ENCODE measurements at regions not wholly inside any gene's neighbourhood (a gene's known extent, or its start where the extent isn't known, plus 50 kb on each side); places are given as distances from the start of the nearest gene placed in this dataset.

DNA sequence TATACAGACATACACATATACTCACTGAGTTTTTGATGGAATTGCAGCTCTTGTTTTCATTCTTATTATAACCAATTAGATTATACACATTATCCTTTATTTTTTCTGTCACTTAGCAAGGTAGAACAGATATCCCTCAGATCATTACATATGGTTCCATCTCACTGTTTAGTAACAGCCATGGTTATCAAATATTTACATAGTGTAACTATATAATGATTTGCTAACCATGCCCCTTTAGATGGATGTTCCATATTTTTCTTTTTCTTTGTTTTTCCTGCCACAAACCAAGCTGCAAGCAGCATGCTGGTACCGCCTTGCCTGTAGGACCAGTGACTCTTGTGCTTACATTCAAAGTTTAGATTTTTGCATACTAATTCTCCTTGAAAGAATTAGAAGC, 163.4 kb upstream of the NFE2L3 start:
- whole genome bisulfite sequencing, 4 donors, result 85 to 96% (median 93%) methylated on average over 1 of the region's 1 CpG
- intact Hi-C loops (cut with DNase I), result no loop called here
- Histone ChIP-seq H3K4me3 (no peak overlapping the region), H3K36me3 (replicated peaks in 1 of 2) (no peaks in the 10 kb centered on the region), H3K9me3 (replicated peaks in 1 of 3) (no peaks in the 10 kb centered on the region), H3K27me3 (peaks cover 4% of the 10 kb centered on the region), H3K27ac (no peak overlapping the region), H3K4me1 (replicated peaks in 1 of 2) (no peaks in the 10 kb centered on the region)
- TF ChIP-seq POLR2A (IDR thresholded peaks at IDR 0.05), result no peak
- TF ChIP-seq, protein P1, sequence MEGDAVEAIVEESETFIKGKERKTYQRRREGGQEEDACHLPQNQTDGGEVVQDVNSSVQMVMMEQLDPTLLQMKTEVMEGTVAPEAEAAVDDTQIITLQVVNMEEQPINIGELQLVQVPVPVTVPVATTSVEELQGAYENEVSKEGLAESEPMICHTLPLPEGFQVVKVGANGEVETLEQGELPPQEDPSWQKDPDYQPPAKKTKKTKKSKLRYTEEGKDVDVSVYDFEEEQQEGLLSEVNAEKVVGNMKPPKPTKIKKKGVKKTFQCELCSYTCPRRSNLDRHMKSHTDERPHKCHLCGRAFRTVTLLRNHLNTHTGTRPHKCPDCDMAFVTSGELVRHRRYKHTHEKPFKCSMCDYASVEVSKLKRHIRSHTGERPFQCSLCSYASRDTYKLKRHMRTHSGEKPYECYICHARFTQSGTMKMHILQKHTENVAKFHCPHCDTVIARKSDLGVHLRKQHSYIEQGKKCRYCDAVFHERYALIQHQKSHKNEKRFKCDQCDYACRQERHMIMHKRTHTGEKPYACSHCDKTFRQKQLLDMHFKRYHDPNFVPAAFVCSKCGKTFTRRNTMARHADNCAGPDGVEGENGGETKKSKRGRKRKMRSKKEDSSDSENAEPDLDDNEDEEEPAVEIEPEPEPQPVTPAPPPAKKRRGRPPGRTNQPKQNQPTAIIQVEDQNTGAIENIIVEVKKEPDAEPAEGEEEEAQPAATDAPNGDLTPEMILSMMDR (IDR thresholded peaks at IDR 0.05), result no peak
- DNase-seq, result no peak

GRCh38 chr7:25989140-25989705, 162.8 kb upstream of the NFE2L3 start:
- Histone ChIP-seq H3K9me3 (replicated peaks in 1 of 3) (no peaks in the 10 kb centered on the region), H3K4me3 (no peak overlapping the region), H3K27ac (no peak overlapping the region), H3K27me3 (peaks cover 4% of the 10 kb centered on the region), H3K4me1 (replicated peaks in 1 of 2) (no peaks in the 10 kb centered on the region), H3K36me3 (replicated peaks in 1 of 2) (no peaks in the 10 kb centered on the region)
- DNase-seq, result no peak
- intact Hi-C loops (cut with DNase I), result no loop called here
- 67 to 80% (median 70%) methylated on average over 6 of the region's 6 CpGs for WGBS, 4 donors
- TF ChIP-seq, protein P1 (IDR thresholded peaks at IDR 0.05), result no peak
- TF ChIP-seq POLR2A (IDR thresholded peaks at IDR 0.05), result no peak

- no peak for DNase-seq
- no peak overlapping the region for H3K4me3 ChIP-seq
- no peaks in the 10 kb centered on the region for H3K4me1 ChIP-seq (replicated peaks in 1 of 2)
- H3K27me3 ChIP-seq, result no peaks in the 10 kb centered on the region
- no peaks in the 10 kb centered on the region for H3K9me3 ChIP-seq (replicated peaks in 1 of 3)
- no peak for TF ChIP-seq POLR2A (IDR thresholded peaks at IDR 0.05)
- 61 to 83% (median 78%) methylated on average over 2 of the region's 2 CpGs for WGBS, 4 donors
- intact Hi-C loops (cut with DNase I), result no loop called here
- no peak overlapping the region for H3K27ac ChIP-seq
- no peaks in the 10 kb centered on the region for H3K36me3 ChIP-seq (replicated peaks in 1 of 2)
Measured at GRCh38 chr7:25994433-25994994, 157.5 kb upstream of the NFE2L3 start.

DNA sequence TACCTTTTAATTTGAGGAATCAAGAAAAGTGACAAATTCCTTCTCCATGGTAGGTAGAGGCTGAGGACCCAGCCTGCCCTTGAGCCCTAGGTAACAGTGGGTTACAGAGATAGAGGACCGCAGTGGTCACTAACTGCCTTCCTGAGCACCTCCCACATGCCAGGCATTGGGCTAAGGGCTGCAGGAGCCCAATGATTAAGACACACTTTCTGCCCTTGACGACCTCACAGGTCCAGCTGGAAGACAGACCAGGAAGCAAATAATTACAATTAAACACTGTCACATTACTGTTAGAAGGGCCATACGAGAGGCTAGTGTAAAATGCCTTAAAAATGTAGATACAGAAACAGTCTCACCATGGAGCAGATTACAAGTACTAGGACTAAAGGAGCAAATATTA, 156.8 kb upstream of the NFE2L3 start:
- TF ChIP-seq, protein P1 (IDR thresholded peaks at IDR 0.05), result no peak
- no peak for TF ChIP-seq POLR2A (IDR thresholded peaks at IDR 0.05)
- intact Hi-C loops (cut with DNase I), result no loop called here
- no peak overlapping the region for H3K4me3 ChIP-seq
- 54 to 85% (median 70%) methylated on average over 3 of the region's 3 CpGs for WGBS, 4 donors
- H3K36me3 ChIP-seq (replicated peaks in 1 of 2), result no peaks in the 10 kb centered on the region
- H3K27ac ChIP-seq, result no peak overlapping the region
- H3K27me3 ChIP-seq, result no peaks in the 10 kb centered on the region
- DNase-seq, result no peak
- H3K4me1 ChIP-seq (replicated peaks in 1 of 2), result no peaks in the 10 kb centered on the region
- no peaks in the 10 kb centered on the region for H3K9me3 ChIP-seq (replicated peaks in 1 of 3)

GRCh38 chr7:25996006-25996408, 156.0 kb upstream of the NFE2L3 start:
- Histone ChIP-seq H3K4me3 (no peak overlapping the region), H3K36me3 (replicated peaks in 1 of 2) (no peaks in the 10 kb centered on the region), H3K27me3 (no peaks in the 10 kb centered on the region), H3K4me1 (replicated peaks in 1 of 2) (no peaks in the 10 kb centered on the region), H3K9me3 (replicated peaks in 1 of 3) (no peaks in the 10 kb centered on the region), H3K27ac (no peak overlapping the region)
- WGBS, 4 donors, result 78 to 81% (median 81%) methylated on average over 7 of the region's 7 CpGs
- no peak for DNase-seq
- TF ChIP-seq POLR2A (IDR thresholded peaks at IDR 0.05), result no peak
- TF ChIP-seq, protein P1 (IDR thresholded peaks at IDR 0.05), result no peak
- intact Hi-C loops (cut with DNase I), result no loop called here

Measured in adrenal gland (tissue), 9 donors.